GM10266 (cell line): ENCODE measurements at regions not wholly inside any gene's neighbourhood (a gene's known extent, or its start where the extent isn't known, plus 50 kb on each side); places are given as distances from the start of the nearest gene placed in this dataset.

ENCODE experiments used
- DNase-seq: peaks from one replicate; pipeline ENCODE4 v3.0.0; 2012; ENCODE audit errors: extremely low spot score
- CTCF ChIP-seq: IDR thresholded peaks from 2 replicates; pipeline ENCODE4 v1.5.1; 2012; ENCODE audit warnings: mild to moderate bottlenecking, low read depth; ENCODE audit not compliant: control insufficient read depth, insufficient read depth; ENCODE audit errors: missing control alignments

- no peak for DNase-seq
- no peak for TF ChIP-seq CTCF
These were observed 78.6 kb upstream of the GLI3 start for GRCh38 chr7:42315631-42316030.

GRCh38 chr7:42315103-42315502 is 78.1 kb upstream of the GLI3 start:
- DNase-seq, result no peak
- TF ChIP-seq CTCF, result no peak

GRCh38 chr7:42314696-42315095 is 77.7 kb upstream of the GLI3 start:
- no peak for DNase-seq
- no peak for TF ChIP-seq CTCF

GRCh38 chr7:42311195-42311594 is 74.2 kb upstream of the GLI3 start:
- no peak for TF ChIP-seq CTCF
- no peak for DNase-seq

- TF ChIP-seq CTCF, result no peak
- no peak for DNase-seq
These were observed 56.0 kb upstream of the GLI3 start for GRCh38 chr7:42292991-42293521.

GRCh38 chr7:42289473-42289872 is 52.5 kb upstream of the GLI3 start:
- DNase-seq, result no peak
- no peak for TF ChIP-seq CTCF
